CD14-positive monocyte (primary cell): ENCODE measurements at regions not wholly inside any gene's neighbourhood (a gene's known extent, or its start where the extent isn't known, plus 50 kb on each side); places are given as distances from the start of the nearest gene placed in this dataset.

Source experiments
- DNase-seq, 3 donors: peaks; one replicate each; pipeline ENCODE4 v3.0.0-alpha.2; 2011 to 2022
- H2AFZ ChIP-seq: 2 replicates; pipeline ENCODE4 v1.6.0; 2012; ENCODE audit warnings: mild to moderate bottlenecking, low read depth, low read length, inconsistent platforms; ENCODE audit not compliant: insufficient read depth, poor library complexity, severe bottlenecking
- H3K27ac ChIP-seq, 2 donors: 1 replicate in 1 of 2; 2 replicates in 1 of 2; pipeline ENCODE4 v1.5.1; 2012 to 2013; ENCODE audit warnings: low read length in 2 of 2, control low read depth in 1 of 2, inconsistent platforms in 1 of 2, low read depth in 1 of 2, mild to moderate bottlenecking in 1 of 2
- H3K27me3 ChIP-seq, 2 donors: one replicate each; pipeline versions ENCODE4 v1.6.0 to v1.6.1; 2011 to 2013; ENCODE audit warnings: low read length in 2 of 2; ENCODE audit not compliant: control insufficient read depth in 2 of 2, insufficient read depth in 2 of 2
- H3K36me3 ChIP-seq, 2 donors: replicated peaks in 1 of 2; 1 replicate in 1 of 2; 2 replicates in 1 of 2; pipeline versions ENCODE4 v1.5.1 to v1.6.1; 2012 to 2013; ENCODE audit warnings: low read length in 2 of 2, control low read depth in 1 of 2, inconsistent platforms in 1 of 2, mild to moderate bottlenecking in 1 of 2; ENCODE audit not compliant: insufficient read depth in 2 of 2, control insufficient read depth in 1 of 2
- H3K4me1 ChIP-seq, 2 donors: 1 replicate in 1 of 2; 2 replicates in 1 of 2; pipeline versions ENCODE4 v1.5.1 to v1.6.1; 2012 to 2013; ENCODE audit warnings: low read length in 2 of 2, control low read depth in 1 of 2, inconsistent platforms in 1 of 2, mild to moderate bottlenecking in 1 of 2, moderate library complexity in 1 of 2; ENCODE audit not compliant: insufficient read depth in 2 of 2, control insufficient read depth in 1 of 2
- H3K4me2 ChIP-seq: replicated peaks from 2 replicates; pipeline ENCODE3; 2012; ENCODE audit warnings: low read length, moderate library complexity, mild to moderate bottlenecking; ENCODE audit not compliant: poor library complexity, severe bottlenecking; ENCODE audit errors: extremely low read depth
- H3K4me3 ChIP-seq, 3 experiments: fragments of 200-600 bp in 1 of 3; sonication (generic) in 1 of 3; replicated peaks in 1 of 3; 1 replicate in 2 of 3; 2 replicates in 1 of 3; pipeline ENCODE4 v1.5.1; 2011 to 2013; ENCODE audit warnings: low read length in 3 of 3, mild to moderate bottlenecking in 3 of 3, control low read depth in 2 of 3, low read depth in 2 of 3, inconsistent platforms in 1 of 3, moderate library complexity in 1 of 3
- H3K79me2 ChIP-seq: 2 replicates; pipeline ENCODE4 v1.6.0; 2012; ENCODE audit warnings: mild to moderate bottlenecking, control low read depth, inconsistent platforms, low read length, moderate library complexity; ENCODE audit not compliant: insufficient read depth
- H3K9ac ChIP-seq: 2 replicates; pipeline ENCODE4 v1.6.0; 2017; ENCODE audit warnings: low read length, mild to moderate bottlenecking; ENCODE audit not compliant: insufficient read depth, poor library complexity, severe bottlenecking
- H3K9me3 ChIP-seq, 2 donors: replicated peaks in 1 of 2; 1 replicate in 1 of 2; 2 replicates in 1 of 2; pipeline versions ENCODE4 v1.5.1 to v1.6.1; 2012 to 2013; ENCODE audit warnings: low read length in 2 of 2, control low read depth in 1 of 2; ENCODE audit not compliant: control insufficient read depth in 1 of 2, insufficient read depth in 1 of 2
- H4K20me1 ChIP-seq: 2 replicates; pipeline ENCODE4 v1.6.0; 2012; ENCODE audit warnings: mild to moderate bottlenecking, low read length, control low read depth, moderate library complexity; ENCODE audit not compliant: insufficient read depth
- H3K27ac Mint-ChIP-seq, 7 donors: one replicate each; pipeline ENCODE4 v1.8.0; 2020; ENCODE audit warnings: mild to moderate bottlenecking in 7 of 7, mixed read lengths in 7 of 7, moderate library complexity in 6 of 7, inconsistent platforms in 2 of 7
- H3K27me3 Mint-ChIP-seq, 3 donors: one replicate each; pipeline ENCODE4 v1.8.0; 2021 to 2022; ENCODE audit warnings: low read depth in 3 of 3, mild to moderate bottlenecking in 3 of 3, mixed read lengths in 3 of 3, moderate library complexity in 3 of 3, inconsistent platforms in 1 of 3
- H3K36me3 Mint-ChIP-seq, 2 donors: one replicate each; pipeline ENCODE4 v1.8.0; 2020; ENCODE audit warnings: mixed read lengths in 2 of 2, inconsistent platforms in 1 of 2, mild to moderate bottlenecking in 1 of 2
- H3K4me1 Mint-ChIP-seq: one replicate; pipeline ENCODE4 v1.8.0; 2020; ENCODE audit warnings: mild to moderate bottlenecking, mixed read lengths
- H3K4me3 Mint-ChIP-seq, 2 donors: one replicate each; pipeline ENCODE4 v1.8.0; 2020; ENCODE audit warnings: mild to moderate bottlenecking in 2 of 2, mixed read lengths in 2 of 2, moderate library complexity in 1 of 2
- H3K9me3 Mint-ChIP-seq, 7 donors: one replicate each; pipeline ENCODE4 v1.8.0; 2020 to 2022; ENCODE audit warnings: mixed read lengths in 7 of 7, mild to moderate bottlenecking in 6 of 7, moderate library complexity in 6 of 7, inconsistent platforms in 2 of 7
- CTCF ChIP-seq: fragments of 200-600 bp; IDR thresholded peaks from one replicate; pipeline ENCODE4 v1.8.0; 2022; ENCODE audit warnings: antibody characterized with exemption, mild to moderate bottlenecking
- WGBS: methylation state at CpG from one replicate; pipeline ENCODE4 v1.1.5; 2013; ENCODE audit warnings: missing lambda C conversion rate; ENCODE audit not compliant: insufficient coverage; 5-methylcytosine and 5-hydroxymethylcytosine counted together
- intact Hi-C, 2 donors: fragments of 100-400 bp; cut with micrococcal nuclease; formaldehyde crosslinking; loops; one replicate each; pipeline versions ENCODE4 v1.15.0 to v1.15.1; 2023

GRCh38 chr10:17538941-17539340 lies 78.2 kb downstream of the HACD1 start:
- intact Hi-C loops = no loop called here
- no CpG with 5 or more reads among the region's 1 CpG for WGBS

GRCh38 chr10:17537281-17537680 lies 79.9 kb downstream of the HACD1 start:
- Mint-ChIP-seq H3K27ac (no peak overlapping the region), H3K27me3 (peaks cover 0 to 3% (median 0%) of the 10 kb centered on the region in 3 donors), H3K4me1 (no peaks in the 10 kb centered on the region), H3K9me3 (peaks cover 0 to 7% (median 3%) of the 10 kb centered on the region in 7 donors), H3K4me3 (no peak overlapping the region), H3K36me3 (no peaks in the 10 kb centered on the region)
- Histone ChIP-seq H3K9me3 (peaks cover 0 to 4% of the 10 kb centered on the region in 2 donors), H3K4me2 (no peak overlapping the region), H3K4me1 (no peaks in the 10 kb centered on the region), H2AFZ (no peak overlapping the region), H3K27ac (no peak overlapping the region), H3K4me3 (no peak overlapping the region), H3K27me3 (no peaks in the 10 kb centered on the region), H3K79me2 (no peaks in the 10 kb centered on the region), H3K9ac (no peak overlapping the region), H4K20me1 (no peaks in the 10 kb centered on the region), H3K36me3 (no peaks in the 10 kb centered on the region)
- 96% methylated on average over 2 of the region's 7 CpGs for WGBS
- TF ChIP-seq CTCF = no peak
- no peak for DNase-seq
- intact Hi-C loops = no loop called here

More at GRCh38 chr10:17538941-17539340, 78.2 kb downstream of the HACD1 start:
- Histone ChIP-seq H2AFZ (no peak overlapping the region), H3K4me1 (no peaks in the 10 kb centered on the region), H3K9ac (no peak overlapping the region), H3K4me2 (no peak overlapping the region), H4K20me1 (no peaks in the 10 kb centered on the region), H3K9me3 (peaks cover 0 to 4% of the 10 kb centered on the region in 2 donors), H3K27ac (no peak overlapping the region), H3K79me2 (no peaks in the 10 kb centered on the region), H3K4me3 (no peak overlapping the region), H3K36me3 (no peaks in the 10 kb centered on the region), H3K27me3 (no peaks in the 10 kb centered on the region)
- H3K4me1 Mint-ChIP-seq = peaks cover 2% of the 10 kb centered on the region
- peaks cover 0 to 9% (median 6%) of the 10 kb centered on the region in 7 donors for H3K9me3 Mint-ChIP-seq
- no peaks in the 10 kb centered on the region for H3K36me3 Mint-ChIP-seq
- no peak overlapping the region for H3K27ac Mint-ChIP-seq
- no peak overlapping the region for H3K4me3 Mint-ChIP-seq
- no peak for DNase-seq
- TF ChIP-seq CTCF = no peak
- H3K27me3 Mint-ChIP-seq = peaks cover 0 to 2% (median 0%) of the 10 kb centered on the region in 3 donors
